ENCODE measurements at regions not wholly inside any gene's neighbourhood (a gene's known extent, or its start where the extent isn't known, plus 50 kb on each side); places are given as distances from the start of the nearest gene placed in this dataset.

DNA sequence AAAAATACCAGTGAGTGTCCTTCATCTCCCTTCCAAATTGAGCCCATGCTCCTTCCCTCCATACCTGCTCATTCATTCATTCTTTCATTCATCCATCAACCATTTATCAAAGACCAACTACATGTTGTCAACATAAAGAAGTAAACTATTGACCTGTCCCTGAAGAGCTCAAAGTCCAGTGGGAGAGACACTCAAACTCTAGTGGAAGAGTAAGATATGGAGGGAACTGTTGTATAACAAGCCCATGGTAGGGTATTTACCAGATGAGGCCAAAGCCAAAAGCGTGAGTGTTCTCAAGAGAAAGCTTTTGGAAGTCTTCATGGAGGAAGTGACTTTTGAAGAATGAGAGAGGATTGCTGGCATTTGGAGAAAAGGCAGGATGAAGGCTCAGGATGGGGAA, 163.4 kb upstream of the SPACA1 start:
- DNase-seq (ENCODE audit: low spot score in 2 of 2), result no peak
- Histone ChIP-seq H3K27ac (no peak overlapping the region), H3K9me3 (no peaks in the 10 kb centered on the region), H3K27me3 (no peaks in the 10 kb centered on the region), H3K4me1 (no peaks in the 10 kb centered on the region), H3K36me3 (no peaks in the 10 kb centered on the region), H3K4me3 (no peak overlapping the region)
- TF ChIP-seq, protein P1, sequence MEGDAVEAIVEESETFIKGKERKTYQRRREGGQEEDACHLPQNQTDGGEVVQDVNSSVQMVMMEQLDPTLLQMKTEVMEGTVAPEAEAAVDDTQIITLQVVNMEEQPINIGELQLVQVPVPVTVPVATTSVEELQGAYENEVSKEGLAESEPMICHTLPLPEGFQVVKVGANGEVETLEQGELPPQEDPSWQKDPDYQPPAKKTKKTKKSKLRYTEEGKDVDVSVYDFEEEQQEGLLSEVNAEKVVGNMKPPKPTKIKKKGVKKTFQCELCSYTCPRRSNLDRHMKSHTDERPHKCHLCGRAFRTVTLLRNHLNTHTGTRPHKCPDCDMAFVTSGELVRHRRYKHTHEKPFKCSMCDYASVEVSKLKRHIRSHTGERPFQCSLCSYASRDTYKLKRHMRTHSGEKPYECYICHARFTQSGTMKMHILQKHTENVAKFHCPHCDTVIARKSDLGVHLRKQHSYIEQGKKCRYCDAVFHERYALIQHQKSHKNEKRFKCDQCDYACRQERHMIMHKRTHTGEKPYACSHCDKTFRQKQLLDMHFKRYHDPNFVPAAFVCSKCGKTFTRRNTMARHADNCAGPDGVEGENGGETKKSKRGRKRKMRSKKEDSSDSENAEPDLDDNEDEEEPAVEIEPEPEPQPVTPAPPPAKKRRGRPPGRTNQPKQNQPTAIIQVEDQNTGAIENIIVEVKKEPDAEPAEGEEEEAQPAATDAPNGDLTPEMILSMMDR (IDR thresholded peaks at IDR 0.05), result no peak
- TF ChIP-seq EP300 (IDR thresholded peaks at IDR 0.05), result no peak
- no peak for TF ChIP-seq POLR2A (IDR thresholded peaks at IDR 0.05)
- 90 to 94% methylated on average over 1 of the region's 1 CpG for WGBS, 2 donors

DNA sequence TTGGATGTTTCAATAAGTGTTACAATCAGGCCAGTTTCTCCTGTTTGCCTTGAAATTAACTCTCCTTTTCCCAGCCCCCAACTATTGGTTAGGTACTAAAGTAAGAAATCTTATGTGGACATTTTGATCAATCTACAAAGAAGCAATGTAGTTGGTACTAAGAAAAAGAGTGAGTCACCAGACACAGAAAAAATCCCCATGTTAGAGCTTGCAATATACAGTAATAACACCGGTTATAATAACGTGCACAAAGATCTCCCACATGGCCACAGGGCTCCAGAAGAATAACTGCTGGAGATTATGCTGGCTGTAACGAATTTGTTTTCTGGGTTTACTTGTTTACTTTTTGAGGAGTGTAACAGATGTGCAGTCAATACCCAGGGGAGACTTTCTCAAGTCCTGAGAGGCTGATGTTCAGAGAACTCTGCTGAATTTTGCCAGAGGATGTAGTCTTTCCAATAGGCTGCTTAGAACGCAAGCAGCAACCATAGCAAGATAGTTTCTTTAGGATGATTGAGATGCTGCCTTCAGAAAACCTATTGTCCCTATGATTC, 166.2 kb upstream of the SPACA1 start:
- Histone ChIP-seq H3K27me3 (no peaks in the 10 kb centered on the region), H3K27ac (no peak overlapping the region), H3K9me3 (no peaks in the 10 kb centered on the region), H3K4me3 (no peak overlapping the region), H3K36me3 (no peaks in the 10 kb centered on the region), H3K4me1 (no peaks in the 10 kb centered on the region)
- no peak for DNase-seq (ENCODE audit: low spot score in 2 of 2)
- 39 to 41% methylated on average over 4 of the region's 4 CpGs for WGBS, 2 donors
- TF ChIP-seq POLR2A (IDR thresholded peaks at IDR 0.05) (no peak), EP300 (IDR thresholded peaks at IDR 0.05) (no peak)
- TF ChIP-seq, protein P1 (IDR thresholded peaks at IDR 0.05), result no peak

DNA sequence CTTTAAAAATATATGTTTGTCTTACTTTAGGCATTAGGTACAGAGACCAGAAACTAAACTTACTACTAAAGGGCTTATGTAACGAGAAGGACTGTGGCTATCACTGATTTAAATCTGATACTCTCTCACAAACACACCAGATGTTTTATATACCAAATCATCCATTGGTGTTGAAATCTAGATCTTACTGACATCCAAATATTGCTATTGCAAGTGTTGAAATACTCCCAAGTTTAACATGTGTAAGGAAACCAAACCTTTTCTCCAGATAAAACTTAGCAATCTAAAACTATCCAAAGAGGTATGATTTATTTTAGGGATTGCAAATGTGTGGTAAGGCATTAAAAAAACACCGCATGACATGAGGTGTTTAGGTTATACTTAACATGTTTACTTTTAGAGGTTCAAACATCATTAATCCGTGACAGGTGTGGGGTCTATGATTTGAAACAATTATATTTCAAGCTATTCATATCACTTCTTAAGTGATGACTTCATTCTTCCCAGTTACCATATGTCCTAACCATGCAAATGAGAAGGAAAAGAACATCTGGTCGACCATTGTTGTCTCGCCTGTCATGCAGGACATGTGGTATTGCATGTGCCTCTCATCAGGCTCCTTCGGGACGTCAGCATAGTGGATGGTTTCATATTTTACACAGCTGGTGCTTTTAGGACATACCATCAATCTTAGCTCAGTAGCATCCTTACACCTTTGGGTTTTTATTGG, 168.3 kb upstream of the SPACA1 start:
- H3K27ac ChIP-seq, result no peak overlapping the region
- H3K4me3 ChIP-seq, result no peak overlapping the region
- no peaks in the 10 kb centered on the region for H3K9me3 ChIP-seq
- WGBS, 2 donors, result 75 to 78% methylated on average over 7 of the region's 7 CpGs
- no peak for TF ChIP-seq EP300 (IDR thresholded peaks at IDR 0.05)
- TF ChIP-seq POLR2A (IDR thresholded peaks at IDR 0.05), result no peak
- TF ChIP-seq, protein P1 (IDR thresholded peaks at IDR 0.05), result no peak
- H3K4me1 ChIP-seq, result no peaks in the 10 kb centered on the region
- no peaks in the 10 kb centered on the region for H3K36me3 ChIP-seq
- no peaks in the 10 kb centered on the region for H3K27me3 ChIP-seq
- no peak for DNase-seq (ENCODE audit: low spot score in 2 of 2)

DNA sequence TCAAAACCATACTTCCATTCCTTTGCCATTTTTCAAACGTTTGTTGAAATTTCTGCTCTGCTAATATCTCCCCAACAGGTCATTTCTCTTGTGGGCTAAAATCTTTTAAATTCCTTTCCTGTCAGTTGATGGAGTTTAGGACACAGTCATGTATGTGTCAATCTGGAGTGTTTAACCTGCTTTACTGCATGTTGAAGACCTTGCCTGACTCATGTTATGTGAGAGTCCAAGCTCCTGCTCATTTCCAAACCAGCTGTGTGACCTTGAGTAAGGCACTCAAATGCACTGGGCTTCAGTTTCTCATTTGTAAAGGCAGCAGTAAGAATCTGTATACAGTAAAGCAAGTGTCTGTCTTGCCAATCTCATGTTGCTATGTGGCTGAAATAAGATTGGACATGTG, 171.9 kb upstream of the SPACA1 start:
- Histone ChIP-seq H3K27ac (no peak overlapping the region), H3K36me3 (no peaks in the 10 kb centered on the region), H3K9me3 (no peaks in the 10 kb centered on the region), H3K4me1 (peaks cover 0 to 3% (median 0%) of the 10 kb centered on the region in 4 donors), H3K27me3 (no peaks in the 10 kb centered on the region), H3K4me3 (no peak overlapping the region)
- TF ChIP-seq POLR2A (IDR thresholded peaks at IDR 0.05), result no peak
- TF ChIP-seq EP300 (IDR thresholded peaks at IDR 0.05), result no peak
- TF ChIP-seq, protein P1 (IDR thresholded peaks at IDR 0.05), result no peak
- 59 to 68% methylated on average over 1 of the region's 1 CpG for WGBS, 2 donors
- no peak for DNase-seq (ENCODE audit: low spot score in 2 of 2)

DNA sequence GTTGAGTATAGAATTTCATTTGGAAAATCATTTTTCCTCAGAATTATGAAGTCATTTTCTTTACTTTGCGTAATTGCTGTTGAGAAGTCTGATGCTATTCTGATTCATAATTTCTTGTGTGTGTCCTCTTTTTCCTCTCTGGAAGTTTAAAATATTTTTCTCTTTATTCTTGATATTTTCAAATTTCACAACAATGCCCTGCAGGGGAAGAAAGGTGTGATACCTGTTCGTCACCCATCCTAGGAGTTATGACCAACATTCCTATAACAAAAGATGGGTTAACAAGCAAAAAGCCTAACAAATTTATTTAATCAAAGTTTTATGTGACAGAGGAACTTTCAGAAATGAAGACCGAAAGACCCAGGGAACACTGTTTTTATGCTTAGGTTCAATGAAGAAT, 171.5 kb upstream of the AKIRIN2 start:
- 90 to 94% methylated on average over 3 of the region's 3 CpGs for WGBS, 2 donors
- Histone ChIP-seq H3K4me1 (peaks cover 0 to 6% (median 0%) of the 10 kb centered on the region in 4 donors), H3K9me3 (no peaks in the 10 kb centered on the region), H3K36me3 (no peaks in the 10 kb centered on the region), H3K27me3 (no peaks in the 10 kb centered on the region), H3K27ac (no peak overlapping the region), H3K4me3 (no peak overlapping the region)
- TF ChIP-seq, protein P1 (IDR thresholded peaks at IDR 0.05), result no peak
- TF ChIP-seq EP300 (IDR thresholded peaks at IDR 0.05) (no peak), POLR2A (IDR thresholded peaks at IDR 0.05) (no peak)
- DNase-seq (ENCODE audit: low spot score in 2 of 2), result no peak
